Central memory CD4-positive, alpha-beta T cell (primary cell): ENCODE measurements at regions not wholly inside any gene's neighbourhood (a gene's known extent, or its start where the extent isn't known, plus 50 kb on each side); places are given as distances from the start of the nearest gene placed in this dataset.
"Not testable (repeated sequence)": the region's sequence is repeated elsewhere in the genome, so short reads cannot be mapped to it uniquely, and the experiment has no call there.

ENCODE experiments used
- DNase-seq: peaks from one replicate; pipeline ENCODE4 v3.0.0; 2022

GRCh38 chr18:76634564-76634963 lies 139.5 kb upstream of the ZNF516 start:
- no peak for DNase-seq

- DNase-seq = no peak
Measured at GRCh38 chr18:76633588-76634269, 138.7 kb upstream of the ZNF516 start.

GRCh38 chr18:76627444-76627843 lies 132.4 kb upstream of the ZNF516 start:
- no peak for DNase-seq

GRCh38 chr18:76626991-76627390 lies 131.9 kb upstream of the ZNF516 start:
- DNase-seq = no peak

GRCh38 chr18:76622651-76623050 lies 127.6 kb upstream of the ZNF516 start:
- no peak for DNase-seq

GRCh38 chr18:76621782-76622495 lies 126.9 kb upstream of the ZNF516 start:
- no peak for DNase-seq

GRCh38 chr18:76621226-76621625 lies 126.2 kb upstream of the ZNF516 start:
- no peak for DNase-seq

- no peak for DNase-seq
Measured at GRCh38 chr18:76620321-76621170, 125.5 kb upstream of the ZNF516 start.

- no peak for DNase-seq
Measured at GRCh38 chr18:76619621-76620315, 124.7 kb upstream of the ZNF516 start.

- DNase-seq = no peak
Measured at GRCh38 chr18:76619261-76619620, 124.2 kb upstream of the ZNF516 start.

- no peak for DNase-seq
Measured at GRCh38 chr18:76618721-76619120, 123.7 kb upstream of the ZNF516 start.

GRCh38 chr18:76616373-76616772 lies 121.3 kb upstream of the ZNF516 start:
- DNase-seq = no peak

GRCh38 chr18:76615065-76615733 lies 120.2 kb upstream of the ZNF516 start:
- DNase-seq = no peak

GRCh38 chr18:76613755-76614120 lies 118.7 kb upstream of the ZNF516 start:
- no peak for DNase-seq

- no peak for DNase-seq
Measured at GRCh38 chr18:76613053-76613754, 118.2 kb upstream of the ZNF516 start.

- not testable (repeated sequence) for DNase-seq
Measured at GRCh38 chr18:76611750-76612045, 116.7 kb upstream of the ZNF516 start.

GRCh38 chr18:76610933-76611749 lies 116.1 kb upstream of the ZNF516 start:
- no peak for DNase-seq

GRCh38 chr18:76610012-76610411 lies 115.0 kb upstream of the ZNF516 start:
- DNase-seq = no peak

- DNase-seq = no peak
Measured at GRCh38 chr18:76605341-76605929, 110.4 kb upstream of the ZNF516 start.

- DNase-seq = no peak
Measured at GRCh38 chr18:76604935-76605240, 109.8 kb upstream of the ZNF516 start.
